Activated CD8-positive, alpha-beta T cell treated with anti-CD3 and anti-CD28 coated beads, Interleukin-2, amount 10 ng/mL, durations not matched to agents 7 days and 5 days (primary cell): ENCODE measurements at regions not wholly inside any gene's neighbourhood (a gene's known extent, or its start where the extent isn't known, plus 50 kb on each side); places are given as distances from the start of the nearest gene placed in this dataset.

Source experiments
- ATAC-seq: fragments of 150-1000 bp; cut with Tn5 transposase; one replicate; pipeline ENCODE4 v1.10.0; 2021; ENCODE audit warnings: moderate library complexity
- CTCF ChIA-PET: fragments of 350-600 bp; sonication (Branson Sonifier 250); formaldehyde crosslinking; loops from one replicate; lab custom pipeline; 2021; ENCODE audit warnings: antibody characterized with exemption; lab: Charles Lee
- POLR2A ChIA-PET: fragments of 350-600 bp; sonication (Branson Sonifier 250); formaldehyde crosslinking; loops from one replicate; lab custom pipeline; 2021; ENCODE audit warnings: antibody characterized with exemption; lab: Charles Lee
- DNase-seq: peaks from one replicate; pipeline ENCODE4 v3.0.0-alpha.2; 2020
- H3K27ac Mint-ChIP-seq: one replicate; pipeline ENCODE4 v1.8.0; 2021; ENCODE audit warnings: mild to moderate bottlenecking, mixed read lengths
- H3K27me3 Mint-ChIP-seq: one replicate; pipeline ENCODE4 v1.8.0; 2021; ENCODE audit warnings: low read depth, mixed read lengths
- H3K36me3 Mint-ChIP-seq: one replicate; pipeline ENCODE4 v1.8.0; 2021; ENCODE audit warnings: low read depth, mixed read lengths
- H3K4me1 Mint-ChIP-seq: one replicate; pipeline ENCODE4 v1.8.0; 2021; ENCODE audit warnings: low read depth, mixed read lengths
- H3K4me3 Mint-ChIP-seq: one replicate; pipeline ENCODE4 v1.8.0; 2021; ENCODE audit warnings: mild to moderate bottlenecking, mixed read lengths
- H3K9me3 Mint-ChIP-seq: one replicate; pipeline ENCODE4 v1.8.0; 2022; ENCODE audit warnings: mixed read lengths; ENCODE audit not compliant: insufficient read depth

- Mint-ChIP-seq H3K4me3 (no peak overlapping the region), H3K9me3 (peaks cover 30% of the 10 kb centered on the region), H3K4me1 (no peaks in the 10 kb centered on the region), H3K36me3 (no peaks in the 10 kb centered on the region), H3K27me3 (no peaks in the 10 kb centered on the region), H3K27ac (no peak overlapping the region)
- ChIA-PET POLR2A (no interaction called here), CTCF (no interaction called here)
- ATAC-seq (no peak), DNase-seq (no peak)
Measured at GRCh38 chr7:53642361-53642760, 606.9 kb downstream of the POM121L12 start.

DNA sequence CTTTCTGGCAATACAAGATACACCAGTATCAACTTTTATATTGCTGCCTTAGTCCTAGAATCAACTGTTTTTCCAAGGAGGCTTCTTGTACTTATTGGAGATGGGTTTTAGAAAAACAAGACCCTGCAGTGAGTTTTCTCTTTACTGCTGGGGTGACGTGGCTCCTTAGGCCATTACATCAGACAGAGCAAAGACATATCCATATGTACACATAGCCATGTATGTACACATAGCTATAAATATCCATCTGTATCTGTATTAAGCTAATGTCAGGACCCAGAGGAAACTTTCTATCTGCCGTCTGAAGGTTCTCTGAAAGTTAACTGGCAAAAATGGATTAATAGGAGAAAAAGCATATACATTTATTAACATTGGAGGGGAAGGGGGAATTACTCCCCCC is 607.4 kb downstream of the POM121L12 start:
- DNase-seq = no peak
- no peak overlapping the region for H3K27ac Mint-ChIP-seq
- CTCF ChIA-PET = no interaction called here
- ATAC-seq = no peak
- no peak overlapping the region for H3K4me3 Mint-ChIP-seq
- peaks cover 26% of the 10 kb centered on the region for H3K9me3 Mint-ChIP-seq
- POLR2A ChIA-PET = no interaction called here
- no peaks in the 10 kb centered on the region for H3K4me1 Mint-ChIP-seq
- no peaks in the 10 kb centered on the region for H3K27me3 Mint-ChIP-seq
- H3K36me3 Mint-ChIP-seq = no peaks in the 10 kb centered on the region

DNA sequence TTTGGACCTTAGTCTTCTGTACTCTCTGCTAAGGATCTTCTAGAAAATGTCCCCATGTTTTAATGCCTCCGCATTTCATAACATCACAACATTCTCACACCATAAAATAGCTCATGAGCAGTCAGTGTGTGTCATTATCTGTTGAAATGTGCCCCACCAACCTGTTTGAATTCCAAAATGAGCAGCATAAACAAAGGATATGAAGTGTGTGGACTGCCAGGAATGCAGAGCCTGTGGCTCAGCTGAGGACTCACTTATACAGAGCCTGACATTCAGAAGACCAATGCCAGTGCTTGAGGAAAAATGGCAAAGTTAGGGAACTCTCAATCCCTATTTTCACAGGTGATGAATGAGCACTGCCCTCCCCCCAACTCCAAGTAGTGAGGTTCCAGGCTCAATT is 621.4 kb downstream of the POM121L12 start:
- Mint-ChIP-seq H3K4me1 (no peaks in the 10 kb centered on the region), H3K27me3 (no peaks in the 10 kb centered on the region), H3K27ac (no peak overlapping the region), H3K4me3 (no peak overlapping the region), H3K36me3 (no peaks in the 10 kb centered on the region), H3K9me3 (peaks cover 25% of the 10 kb centered on the region)
- ChIA-PET CTCF (no interaction called here), POLR2A (no interaction called here)
- DNase-seq (no peak), ATAC-seq (no peak)

GRCh38 chr7:53657586-53657985 is 622.2 kb downstream of the POM121L12 start:
- CTCF ChIA-PET = no interaction called here
- DNase-seq (no peak), ATAC-seq (no peak)
- no peak overlapping the region for H3K4me3 Mint-ChIP-seq
- H3K27me3 Mint-ChIP-seq = no peaks in the 10 kb centered on the region
- H3K4me1 Mint-ChIP-seq = no peaks in the 10 kb centered on the region
- H3K27ac Mint-ChIP-seq = no peak overlapping the region
- no peaks in the 10 kb centered on the region for H3K36me3 Mint-ChIP-seq
- peaks cover 24% of the 10 kb centered on the region for H3K9me3 Mint-ChIP-seq
- POLR2A ChIA-PET = no interaction called here

DNA sequence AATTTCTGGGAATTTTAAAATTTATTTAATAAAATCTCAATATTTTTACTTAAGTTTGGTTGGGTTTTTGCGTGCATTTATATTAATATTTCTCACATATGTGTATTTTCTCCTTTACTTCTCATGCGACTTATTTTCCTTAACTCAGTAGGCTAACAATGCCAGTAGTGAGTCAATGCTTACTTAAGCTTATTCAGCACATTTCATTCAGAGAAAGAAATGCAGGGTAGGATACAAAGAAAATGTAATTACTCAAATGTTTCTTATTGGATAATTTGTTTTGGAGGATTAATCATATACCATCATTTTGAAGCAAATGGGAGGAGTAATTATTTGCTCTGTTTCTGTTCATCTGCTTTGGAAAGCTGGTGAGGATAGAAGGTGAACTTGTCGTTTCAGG is 623.5 kb downstream of the POM121L12 start:
- no peaks in the 10 kb centered on the region for H3K27me3 Mint-ChIP-seq
- H3K36me3 Mint-ChIP-seq = no peaks in the 10 kb centered on the region
- H3K4me1 Mint-ChIP-seq = no peaks in the 10 kb centered on the region
- POLR2A ChIA-PET = no interaction called here
- DNase-seq (no peak), ATAC-seq (no peak)
- peaks cover 28% of the 10 kb centered on the region for H3K9me3 Mint-ChIP-seq
- CTCF ChIA-PET = no interaction called here
- H3K27ac Mint-ChIP-seq = no peak overlapping the region
- no peak overlapping the region for H3K4me3 Mint-ChIP-seq

DNA sequence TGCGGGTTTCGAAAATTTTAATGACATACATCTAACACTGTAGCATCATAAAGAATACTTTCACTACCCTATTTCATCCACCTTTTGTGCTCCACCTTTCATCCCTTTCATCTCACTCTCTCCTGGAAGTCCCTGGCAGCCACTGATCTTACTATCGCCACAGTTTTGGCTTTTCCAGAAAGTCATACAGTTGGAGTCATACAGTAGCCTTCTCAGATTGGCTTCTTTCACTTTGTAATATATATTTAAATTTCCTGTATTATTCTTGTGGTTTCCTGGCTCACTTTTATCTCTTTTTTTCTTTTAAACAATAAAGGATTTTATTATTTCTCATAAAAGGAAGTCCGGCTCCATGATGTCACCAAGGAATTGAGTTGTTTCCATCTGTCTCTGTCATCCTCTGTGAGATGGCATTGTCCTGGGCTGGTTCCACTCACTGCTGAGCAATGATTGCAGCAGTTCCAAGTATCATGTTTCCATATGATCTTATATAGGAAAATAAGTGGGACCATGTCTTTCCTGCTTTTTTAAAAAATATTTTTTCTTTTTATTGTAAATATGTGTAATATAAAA is 626.3 kb downstream of the POM121L12 start:
- POLR2A ChIA-PET = no interaction called here
- H3K4me1 Mint-ChIP-seq = no peaks in the 10 kb centered on the region
- DNase-seq (no peak), ATAC-seq (no peak)
- peaks cover 32% of the 10 kb centered on the region for H3K9me3 Mint-ChIP-seq
- no peak overlapping the region for H3K27ac Mint-ChIP-seq
- H3K27me3 Mint-ChIP-seq = no peaks in the 10 kb centered on the region
- CTCF ChIA-PET = no interaction called here
- H3K4me3 Mint-ChIP-seq = no peak overlapping the region
- H3K36me3 Mint-ChIP-seq = no peaks in the 10 kb centered on the region

DNA sequence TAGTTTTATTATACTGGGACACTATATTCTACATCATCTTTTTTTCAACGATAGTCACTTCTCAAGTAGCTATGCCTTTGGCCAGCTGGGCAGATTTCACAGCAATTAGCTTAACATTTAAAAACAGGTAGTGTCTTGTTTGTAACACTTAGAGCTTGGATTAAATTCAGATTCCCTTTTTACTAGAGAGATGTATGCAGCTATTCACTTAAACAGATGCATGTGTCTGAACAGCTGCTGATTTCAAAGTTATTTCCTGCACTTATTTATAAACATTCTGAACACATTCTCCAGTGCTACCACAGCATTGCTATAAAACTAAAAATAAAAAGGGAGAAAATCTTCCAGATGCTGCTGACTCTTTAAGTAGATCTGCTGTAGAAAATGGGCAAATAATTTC is 637.2 kb downstream of the POM121L12 start:
- CTCF ChIA-PET = no interaction called here

GRCh38 chr7:53675835-53676234 is 640.4 kb downstream of the POM121L12 start:
- ATAC-seq = no peak
- DNase-seq = no peak
- H3K4me3 Mint-ChIP-seq = no peak overlapping the region
- H3K9me3 Mint-ChIP-seq = peaks cover 32% of the 10 kb centered on the region
- H3K4me1 Mint-ChIP-seq = no peaks in the 10 kb centered on the region
- no peak overlapping the region for H3K27ac Mint-ChIP-seq
- CTCF ChIA-PET = no interaction called here
- POLR2A ChIA-PET = no interaction called here
- no peaks in the 10 kb centered on the region for H3K27me3 Mint-ChIP-seq
- no peaks in the 10 kb centered on the region for H3K36me3 Mint-ChIP-seq

More for the DNA sequence above, 637.2 kb downstream of the POM121L12 start:
- Mint-ChIP-seq H3K27ac (no peak overlapping the region), H3K36me3 (no peaks in the 10 kb centered on the region), H3K4me3 (no peak overlapping the region), H3K9me3 (peaks cover 12% of the 10 kb centered on the region), H3K27me3 (no peaks in the 10 kb centered on the region), H3K4me1 (no peaks in the 10 kb centered on the region)
- DNase-seq = no peak
- POLR2A ChIA-PET = no interaction called here
- ATAC-seq = no peak

DNA sequence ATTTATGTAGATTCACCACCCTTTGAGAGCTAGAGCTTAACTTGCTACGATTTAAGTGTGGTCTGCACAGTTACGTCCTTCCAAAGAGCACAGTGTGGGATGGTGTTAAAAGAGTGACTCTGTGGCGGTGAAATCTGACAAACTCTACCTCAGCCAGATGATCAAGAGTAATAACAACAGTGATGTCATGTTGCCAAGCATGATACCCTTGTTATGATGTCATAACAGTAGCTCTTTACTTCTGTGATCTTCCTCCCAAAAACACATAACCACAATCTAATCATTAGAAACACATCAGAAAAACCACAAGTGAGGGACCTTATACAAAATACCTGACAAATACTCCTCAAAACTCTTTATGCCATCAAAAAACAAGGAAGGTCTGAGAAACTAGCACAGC is 649.3 kb downstream of the POM121L12 start:
- ChIA-PET POLR2A (no interaction called here), CTCF (no interaction called here)
- Mint-ChIP-seq H3K9me3 (peaks cover 47% of the 10 kb centered on the region), H3K4me3 (no peak overlapping the region), H3K36me3 (no peaks in the 10 kb centered on the region), H3K4me1 (no peaks in the 10 kb centered on the region), H3K27ac (no peak overlapping the region), H3K27me3 (no peaks in the 10 kb centered on the region)
- ATAC-seq (no peak), DNase-seq (no peak)

DNA sequence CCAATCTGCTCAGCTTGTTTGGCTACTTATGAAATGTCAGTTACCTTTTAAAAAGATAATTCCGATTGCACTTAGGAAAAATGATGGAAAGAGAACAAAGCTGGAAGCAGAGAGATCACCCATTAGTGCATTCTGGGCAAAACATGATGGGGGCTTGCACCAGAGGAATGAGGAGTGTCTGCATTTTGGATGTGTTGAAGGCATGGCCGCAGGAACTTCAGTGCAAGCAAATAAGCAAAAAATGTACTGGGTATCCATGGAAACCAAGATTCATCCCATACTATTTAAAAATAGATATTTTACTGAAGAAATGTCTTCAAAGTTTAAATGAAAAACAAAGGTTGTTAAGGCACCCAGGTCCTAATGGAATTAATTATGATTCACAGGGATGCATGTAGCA is 655.0 kb downstream of the POM121L12 start:
- CTCF ChIA-PET = no interaction called here
- Mint-ChIP-seq H3K36me3 (no peaks in the 10 kb centered on the region), H3K9me3 (peaks cover 40% of the 10 kb centered on the region), H3K27me3 (no peaks in the 10 kb centered on the region), H3K4me1 (no peaks in the 10 kb centered on the region), H3K4me3 (no peak overlapping the region), H3K27ac (no peak overlapping the region)
- POLR2A ChIA-PET = no interaction called here
- no peak for ATAC-seq
- DNase-seq = no peak

DNA sequence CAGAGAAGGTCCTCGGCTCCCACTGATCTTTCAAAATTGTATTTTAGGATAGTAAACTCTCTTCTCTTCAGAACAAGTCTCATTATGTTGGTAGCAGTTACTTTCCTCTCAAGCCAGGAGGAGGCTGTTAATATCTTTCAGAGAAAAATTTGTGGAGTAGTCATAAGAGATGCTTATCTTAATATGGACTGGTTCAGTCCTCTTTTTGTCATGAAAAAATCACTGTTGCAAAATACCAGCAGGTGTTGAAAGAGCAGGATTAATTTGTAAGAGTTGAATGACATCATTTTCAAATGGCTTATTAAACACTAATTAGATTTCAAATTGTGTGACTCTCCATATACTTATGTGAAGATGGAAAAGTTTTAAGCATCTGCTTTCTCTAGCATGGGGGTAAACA is 662.5 kb downstream of the POM121L12 start:
- H3K27ac Mint-ChIP-seq = no peak overlapping the region
- no peaks in the 10 kb centered on the region for H3K36me3 Mint-ChIP-seq
- no peaks in the 10 kb centered on the region for H3K27me3 Mint-ChIP-seq
- POLR2A ChIA-PET = no interaction called here
- ATAC-seq (no peak), DNase-seq (no peak)
- H3K4me1 Mint-ChIP-seq = no peaks in the 10 kb centered on the region
- CTCF ChIA-PET = no interaction called here
- H3K9me3 Mint-ChIP-seq = peaks cover 17% of the 10 kb centered on the region
- H3K4me3 Mint-ChIP-seq = no peak overlapping the region

DNA sequence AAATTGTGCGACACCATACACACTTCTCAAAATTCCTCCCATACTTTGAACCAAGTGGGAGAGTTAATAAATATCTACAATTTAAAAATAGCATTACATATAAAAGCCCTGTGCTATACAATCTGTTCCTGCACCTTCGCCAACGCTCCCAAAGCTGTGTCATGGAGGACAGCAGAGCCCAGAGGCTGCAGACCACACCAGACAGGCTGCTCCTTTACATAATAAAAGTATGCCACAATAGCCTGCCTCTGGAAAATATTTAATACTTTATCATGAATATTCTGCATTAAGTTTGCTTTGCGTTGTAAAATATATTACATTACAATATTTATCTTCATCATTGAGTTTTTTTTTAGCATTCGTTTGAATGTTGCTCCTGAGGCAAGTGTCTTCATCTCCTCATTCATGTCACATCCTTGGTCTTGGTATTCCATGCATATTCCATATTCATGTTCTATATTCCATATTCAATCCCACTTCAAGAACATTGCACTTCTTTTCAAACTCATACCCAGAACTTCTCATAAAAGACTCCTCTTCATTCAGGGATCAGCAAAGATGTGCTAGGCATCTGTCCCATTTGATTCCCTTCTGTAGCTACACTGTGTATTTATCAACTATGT is 663.9 kb downstream of the POM121L12 start:
- ATAC-seq (no peak), DNase-seq (no peak)
- ChIA-PET CTCF (no interaction called here), POLR2A (no interaction called here)
- Mint-ChIP-seq H3K27ac (no peak overlapping the region), H3K9me3 (peaks cover 12% of the 10 kb centered on the region), H3K4me3 (no peak overlapping the region), H3K4me1 (no peaks in the 10 kb centered on the region), H3K27me3 (no peaks in the 10 kb centered on the region), H3K36me3 (no peaks in the 10 kb centered on the region)

GRCh38 chr7:53719122-53719521 is 683.7 kb downstream of the POM121L12 start:
- no peak overlapping the region for H3K4me3 Mint-ChIP-seq
- DNase-seq = no peak
- H3K36me3 Mint-ChIP-seq = no peaks in the 10 kb centered on the region
- H3K9me3 Mint-ChIP-seq = peaks cover 24% of the 10 kb centered on the region
- no peaks in the 10 kb centered on the region for H3K27me3 Mint-ChIP-seq
- no peak for ATAC-seq
- ChIA-PET CTCF (no interaction called here), POLR2A (no interaction called here)
- H3K27ac Mint-ChIP-seq = no peak overlapping the region
- no peaks in the 10 kb centered on the region for H3K4me1 Mint-ChIP-seq
